Neural cell (in vitro differentiated cells): ENCODE measurements at regions not wholly inside any gene's neighbourhood (a gene's known extent, or its start where the extent isn't known, plus 50 kb on each side); places are given as distances from the start of the nearest gene placed in this dataset.

Source experiments
- H2AFZ ChIP-seq: fragments of 200-600, 300-800 bp; sonication (generic), shearing (Covaris generic); 2 replicates; pipeline ENCODE4 v1.6.0; 2014; ENCODE audit warnings: low read depth, mild to moderate bottlenecking, antibody characterized with exemption, low read length, moderate library complexity
- H3F3A ChIP-seq: fragments of 200-600 bp; shearing (Covaris generic); 2 replicates; pipeline ENCODE4 v1.6.1; 2016; ENCODE audit warnings: mild to moderate bottlenecking, moderate library complexity, mixed read lengths, antibody characterized with exemption, low read length; ENCODE audit not compliant: insufficient read depth, poor library complexity, severe bottlenecking
- H3K27ac ChIP-seq: fragments of 200-600, 300-800 bp; sonication (generic), shearing (Covaris generic); 2 replicates; pipeline ENCODE4 v1.5.1; 2014; ENCODE audit warnings: mild to moderate bottlenecking, low read length, moderate library complexity
- H3K27me3 ChIP-seq: fragments of 300-800, 200-600 bp; sonication (generic), shearing (Covaris generic); 2 replicates; pipeline ENCODE4 v1.6.0; 2014; ENCODE audit warnings: mild to moderate bottlenecking, low read depth, low read length, moderate library complexity; ENCODE audit not compliant: insufficient read depth
- H3K36me3 ChIP-seq: fragments of 300-800, 200-600 bp; sonication (generic), shearing (Covaris generic); 2 replicates; pipeline ENCODE4 v1.5.1; 2014; ENCODE audit warnings: mild to moderate bottlenecking, antibody characterized with exemption, low read length, moderate library complexity; ENCODE audit not compliant: insufficient read depth
- H3K4me2 ChIP-seq: fragments of 300-800, 200-600 bp; sonication (generic), shearing (Covaris generic); 2 replicates; pipeline ENCODE4 v1.6.0; 2014; ENCODE audit warnings: mild to moderate bottlenecking, low read length
- H3K4me3 ChIP-seq: fragments of 300-800, 200-600 bp; sonication (generic), shearing (Covaris generic); 2 replicates; pipeline ENCODE4 v1.5.1; 2014; ENCODE audit warnings: mild to moderate bottlenecking, low read length, moderate library complexity
- H3K79me2 ChIP-seq: fragments of 200-600 bp; shearing (Covaris generic); replicated peaks from 2 replicates; pipeline ENCODE4 v1.6.0; 2014; ENCODE audit warnings: mild to moderate bottlenecking, low read length, moderate library complexity; ENCODE audit not compliant: insufficient read depth
- H3K9ac ChIP-seq: fragments of 300-800, 200-600 bp; sonication (generic), shearing (Covaris generic); 2 replicates; pipeline ENCODE4 v1.6.1; 2016; ENCODE audit warnings: mild to moderate bottlenecking, low read length, mixed read lengths
- H3K9me2 ChIP-seq: fragments of 200-600 bp; shearing (Covaris generic); 2 replicates; pipeline ENCODE4 v1.6.1; 2016; ENCODE audit warnings: mild to moderate bottlenecking, low read length, mixed read lengths; ENCODE audit not compliant: insufficient read depth
- H3K9me3 ChIP-seq: fragments of 200-600, 300-800 bp; sonication (generic), shearing (Covaris generic); 2 replicates; pipeline ENCODE4 v1.6.1; 2016; ENCODE audit warnings: mild to moderate bottlenecking, mixed run types, low read length, moderate library complexity, mixed read lengths
- H4K20me1 ChIP-seq: fragments of 200-600 bp; shearing (Covaris generic); 2 replicates; pipeline ENCODE4 v1.6.1; 2016; ENCODE audit warnings: mild to moderate bottlenecking, mixed run types; ENCODE audit not compliant: insufficient read depth
- EP300 ChIP-seq: fragments of 450-650 bp; conservative IDR thresholded peaks from 2 replicates; pipeline ENCODE4 v1.6.1; 2014; ENCODE audit warnings: antibody characterized with exemption, mild to moderate bottlenecking, moderate library complexity; ENCODE audit not compliant: poor library complexity, severe bottlenecking
- EZH2 ChIP-seq: fragments of 200-600, 300-800 bp; shearing (Covaris generic), sonication (generic); IDR thresholded peaks from 2 replicates; pipeline ENCODE4 v1.6.1; 2014; ENCODE audit warnings: antibody characterized with exemption, low read length, borderline replicate concordance, mild to moderate bottlenecking; ENCODE audit not compliant: insufficient read depth, poor library complexity, severe bottlenecking
- MXI1 ChIP-seq: fragments of 450-650 bp; conservative IDR thresholded peaks from 2 replicates; pipeline ENCODE4 v1.6.1; 2014; ENCODE audit warnings: antibody characterized with exemption, mild to moderate bottlenecking; ENCODE audit not compliant: poor library complexity, severe bottlenecking
- POLR2AphosphoS5 ChIP-seq: IDR thresholded peaks from 2 replicates; pipeline ENCODE4 v1.6.1; 2012
- RAD21 ChIP-seq: fragments of 450-650 bp; conservative IDR thresholded peaks from 2 replicates; pipeline ENCODE4 v1.6.1; 2014; ENCODE audit warnings: antibody characterized with exemption, mild to moderate bottlenecking, moderate library complexity
- SMC3 ChIP-seq: fragments of 450-650 bp; conservative IDR thresholded peaks from 2 replicates; pipeline ENCODE4 v1.6.1; 2014; ENCODE audit warnings: antibody characterized with exemption, mild to moderate bottlenecking, moderate library complexity; ENCODE audit not compliant: poor library complexity
- TAF1 ChIP-seq: IDR thresholded peaks from 2 replicates; pipeline ENCODE4 v1.6.1; 2012; ENCODE audit warnings: low read depth
- TF ChIP-seq, protein P1 (sequence below): fragments of 450-650 bp; IDR thresholded peaks from 2 replicates; pipeline ENCODE4 v1.5.1; 2014; ENCODE audit warnings: antibody characterized with exemption, mild to moderate bottlenecking, moderate library complexity; ENCODE audit not compliant: poor library complexity, severe bottlenecking
- TF ChIP-seq, protein P2 (sequence below): IDR thresholded peaks from 2 replicates; pipeline ENCODE4 v1.6.1; 2012; ENCODE audit warnings: borderline replicate concordance

DNA sequence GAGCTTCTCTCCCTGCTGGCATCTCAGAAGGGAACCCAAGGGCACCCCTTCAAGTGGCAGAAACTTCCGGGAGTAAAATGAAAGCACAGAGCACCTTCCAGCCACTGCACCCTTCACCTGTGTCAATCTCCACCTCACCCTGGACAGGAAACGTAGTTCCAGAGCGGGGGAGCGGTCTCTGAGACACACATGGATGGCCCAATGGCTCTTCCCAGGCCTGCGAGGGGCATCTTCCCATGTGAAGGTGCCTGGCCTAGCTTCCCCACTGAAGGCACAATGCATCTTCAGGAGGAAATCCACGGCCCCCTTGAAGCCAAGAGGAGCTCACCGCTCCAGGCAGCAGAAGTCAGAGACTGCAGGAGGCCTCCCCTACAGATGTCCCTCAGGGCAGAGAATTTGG lies 234.2 kb downstream of the BRD1 start:
- Histone ChIP-seq H3K9me3 (peaks cover 6% of the 10 kb centered on the region), H3K36me3 (no peaks in the 10 kb centered on the region), H3K79me2 (no peaks in the 10 kb centered on the region), H3K4me3 (no peak overlapping the region), H3K9me2 (no peaks in the 10 kb centered on the region), H3K27me3 (no peaks in the 10 kb centered on the region), H3K27ac (no peak overlapping the region), H3K9ac (no peak overlapping the region), H4K20me1 (no peaks in the 10 kb centered on the region), H3K4me2 (no peak overlapping the region), H2AFZ (no peak overlapping the region), H3F3A (no peaks in the 10 kb centered on the region)
- TF ChIP-seq RAD21 (no peak), MXI1 (no peak), EP300 (no peak)
- TF ChIP-seq, protein P1, sequence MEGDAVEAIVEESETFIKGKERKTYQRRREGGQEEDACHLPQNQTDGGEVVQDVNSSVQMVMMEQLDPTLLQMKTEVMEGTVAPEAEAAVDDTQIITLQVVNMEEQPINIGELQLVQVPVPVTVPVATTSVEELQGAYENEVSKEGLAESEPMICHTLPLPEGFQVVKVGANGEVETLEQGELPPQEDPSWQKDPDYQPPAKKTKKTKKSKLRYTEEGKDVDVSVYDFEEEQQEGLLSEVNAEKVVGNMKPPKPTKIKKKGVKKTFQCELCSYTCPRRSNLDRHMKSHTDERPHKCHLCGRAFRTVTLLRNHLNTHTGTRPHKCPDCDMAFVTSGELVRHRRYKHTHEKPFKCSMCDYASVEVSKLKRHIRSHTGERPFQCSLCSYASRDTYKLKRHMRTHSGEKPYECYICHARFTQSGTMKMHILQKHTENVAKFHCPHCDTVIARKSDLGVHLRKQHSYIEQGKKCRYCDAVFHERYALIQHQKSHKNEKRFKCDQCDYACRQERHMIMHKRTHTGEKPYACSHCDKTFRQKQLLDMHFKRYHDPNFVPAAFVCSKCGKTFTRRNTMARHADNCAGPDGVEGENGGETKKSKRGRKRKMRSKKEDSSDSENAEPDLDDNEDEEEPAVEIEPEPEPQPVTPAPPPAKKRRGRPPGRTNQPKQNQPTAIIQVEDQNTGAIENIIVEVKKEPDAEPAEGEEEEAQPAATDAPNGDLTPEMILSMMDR: no peak

DNA sequence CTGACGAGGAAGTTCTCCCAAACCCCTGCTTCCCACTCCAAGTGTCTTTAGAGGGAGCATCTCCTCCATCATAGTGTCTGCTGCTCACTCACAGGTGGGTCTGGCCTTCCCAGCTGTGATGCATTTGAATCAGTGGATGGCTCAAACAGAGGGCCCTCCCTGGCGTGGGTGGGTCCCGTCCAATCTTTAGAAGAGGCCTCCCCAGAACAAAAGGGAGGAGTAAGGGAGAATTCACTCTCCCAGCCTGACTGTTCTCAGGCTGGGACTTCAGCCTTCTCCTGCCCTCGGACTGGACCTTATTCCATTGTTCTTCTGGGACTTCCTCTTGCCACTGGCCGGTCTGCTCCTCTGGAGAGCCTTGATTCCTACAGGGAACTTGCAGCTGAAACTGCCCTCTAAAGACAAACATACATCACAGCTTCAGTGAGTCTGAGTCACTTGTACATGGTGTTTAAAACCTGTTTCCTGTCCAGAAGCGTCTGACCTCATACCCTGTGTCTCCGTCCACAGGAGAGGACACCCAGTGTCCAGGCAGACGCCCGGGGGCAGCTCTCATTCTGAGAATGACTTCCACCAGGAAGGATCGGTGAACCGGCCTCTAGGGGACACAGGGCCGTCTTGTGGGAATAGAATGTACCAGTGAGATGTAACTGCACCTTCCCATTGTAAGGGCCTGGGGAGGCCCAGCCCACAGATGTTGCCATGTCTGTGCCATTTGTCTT lies 234.7 kb downstream of the BRD1 start:
- Histone ChIP-seq H3F3A (no peaks in the 10 kb centered on the region), H3K9me2 (no peaks in the 10 kb centered on the region), H3K27me3 (no peaks in the 10 kb centered on the region), H4K20me1 (no peaks in the 10 kb centered on the region), H2AFZ (no peak overlapping the region), H3K9me3 (peaks cover 6% of the 10 kb centered on the region), H3K79me2 (no peaks in the 10 kb centered on the region), H3K4me2 (no peak overlapping the region), H3K4me3 (no peak overlapping the region), H3K9ac (no peak overlapping the region), H3K27ac (no peak overlapping the region), H3K36me3 (no peaks in the 10 kb centered on the region)
- TF ChIP-seq EP300 (no peak), EZH2 (no peak), POLR2AphosphoS5 (no peak), SMC3 (no peak)

DNA sequence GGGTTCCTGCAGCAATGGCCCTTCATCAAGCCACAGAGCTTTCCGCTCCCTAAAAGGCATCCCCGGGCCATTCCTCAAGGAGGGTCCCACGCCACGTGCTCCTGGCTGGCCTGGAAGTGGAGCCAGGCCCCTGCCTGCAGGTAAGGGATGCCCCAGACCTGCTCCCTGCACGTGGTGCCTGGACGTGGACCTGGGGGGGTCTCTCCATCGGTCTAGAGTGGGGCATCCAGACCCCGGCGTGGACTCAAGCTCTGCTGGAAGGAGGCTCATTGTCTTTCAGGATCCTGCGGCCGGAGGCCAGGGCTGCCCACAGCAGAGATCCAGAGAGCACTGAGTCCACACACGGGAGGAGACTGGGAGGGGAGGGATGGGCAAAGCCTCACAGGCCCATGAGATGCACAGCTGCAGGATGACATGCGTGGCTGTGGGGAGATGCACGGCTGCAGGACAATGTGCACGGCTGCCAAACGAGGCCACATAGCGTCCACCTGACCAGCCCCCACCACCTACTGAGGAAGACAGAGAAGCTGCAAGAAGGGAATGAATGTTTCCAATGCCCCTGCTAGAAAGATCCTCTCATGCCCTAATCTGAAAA lies 236.7 kb downstream of the BRD1 start:
- H3K9ac ChIP-seq: no peak overlapping the region
- TF ChIP-seq MXI1 (no peak), EP300 (no peak), SMC3 (no peak), RAD21 (no peak), EZH2 (no peak), POLR2AphosphoS5 (no peak), TAF1 (no peak)
- TF ChIP-seq, protein P1: no peak
- TF ChIP-seq, protein P2, sequence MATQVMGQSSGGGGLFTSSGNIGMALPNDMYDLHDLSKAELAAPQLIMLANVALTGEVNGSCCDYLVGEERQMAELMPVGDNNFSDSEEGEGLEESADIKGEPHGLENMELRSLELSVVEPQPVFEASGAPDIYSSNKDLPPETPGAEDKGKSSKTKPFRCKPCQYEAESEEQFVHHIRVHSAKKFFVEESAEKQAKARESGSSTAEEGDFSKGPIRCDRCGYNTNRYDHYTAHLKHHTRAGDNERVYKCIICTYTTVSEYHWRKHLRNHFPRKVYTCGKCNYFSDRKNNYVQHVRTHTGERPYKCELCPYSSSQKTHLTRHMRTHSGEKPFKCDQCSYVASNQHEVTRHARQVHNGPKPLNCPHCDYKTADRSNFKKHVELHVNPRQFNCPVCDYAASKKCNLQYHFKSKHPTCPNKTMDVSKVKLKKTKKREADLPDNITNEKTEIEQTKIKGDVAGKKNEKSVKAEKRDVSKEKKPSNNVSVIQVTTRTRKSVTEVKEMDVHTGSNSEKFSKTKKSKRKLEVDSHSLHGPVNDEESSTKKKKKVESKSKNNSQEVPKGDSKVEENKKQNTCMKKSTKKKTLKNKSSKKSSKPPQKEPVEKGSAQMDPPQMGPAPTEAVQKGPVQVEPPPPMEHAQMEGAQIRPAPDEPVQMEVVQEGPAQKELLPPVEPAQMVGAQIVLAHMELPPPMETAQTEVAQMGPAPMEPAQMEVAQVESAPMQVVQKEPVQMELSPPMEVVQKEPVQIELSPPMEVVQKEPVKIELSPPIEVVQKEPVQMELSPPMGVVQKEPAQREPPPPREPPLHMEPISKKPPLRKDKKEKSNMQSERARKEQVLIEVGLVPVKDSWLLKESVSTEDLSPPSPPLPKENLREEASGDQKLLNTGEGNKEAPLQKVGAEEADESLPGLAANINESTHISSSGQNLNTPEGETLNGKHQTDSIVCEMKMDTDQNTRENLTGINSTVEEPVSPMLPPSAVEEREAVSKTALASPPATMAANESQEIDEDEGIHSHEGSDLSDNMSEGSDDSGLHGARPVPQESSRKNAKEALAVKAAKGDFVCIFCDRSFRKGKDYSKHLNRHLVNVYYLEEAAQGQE: no peak
- H3K36me3 ChIP-seq: no peaks in the 10 kb centered on the region
- peaks cover 6% of the 10 kb centered on the region for H3K9me3 ChIP-seq
- no peaks in the 10 kb centered on the region for H4K20me1 ChIP-seq
- no peak overlapping the region for H2AFZ ChIP-seq
- no peaks in the 10 kb centered on the region for H3F3A ChIP-seq
- H3K27me3 ChIP-seq: no peaks in the 10 kb centered on the region
- no peak overlapping the region for H3K4me3 ChIP-seq
- H3K4me2 ChIP-seq: no peak overlapping the region
- no peaks in the 10 kb centered on the region for H3K79me2 ChIP-seq
- H3K27ac ChIP-seq: no peak overlapping the region
- H3K9me2 ChIP-seq: no peaks in the 10 kb centered on the region
